IMR-90 (cell line): ENCODE measurements at regions not wholly inside any gene's neighbourhood (a gene's known extent, or its start where the extent isn't known, plus 50 kb on each side); places are given as distances from the start of the nearest gene placed in this dataset.

ENCODE experiments used
- ATAC-seq: fragments of 200-7000 bp; cut with Tn5 transposase; 2 replicates; pipeline ENCODE4 v1.9.1; 2020; ENCODE audit warnings: low read depth, mild to moderate bottlenecking, moderate library complexity
- BruUV-seq: library from RNA; stranded (reverse); fragments of 400-500 nt; replicated peaks from 2 replicates; lab custom pipeline; 2021; lab: Mats Ljungman, UMichigan
- CTCF ChIA-PET: fragments of 300-600 bp; formaldehyde crosslinking; extraction: SDS; loops from one replicate; lab custom pipeline; 2021; ENCODE audit warnings: antibody characterized with exemption; lab: Yijun Ruan, JAX
- POLR2A ChIA-PET: fragments of 300-600 bp; sonication (Branson Sonifier 250); formaldehyde crosslinking; loops from one replicate; lab custom pipeline; 2022; ENCODE audit warnings: antibody characterized with exemption; ENCODE audit not compliant: unreplicated experiment; lab: Charles Lee
- DNase-seq: peaks from one replicate; pipeline ENCODE4 v3.0.0; 2013
- H2AFZ ChIP-seq: replicated peaks from 2 replicates; pipeline ENCODE3; 2013; ENCODE audit warnings: low read length, mild to moderate bottlenecking; ENCODE audit not compliant: poor library complexity
- H2AK5ac ChIP-seq: 2 replicates; pipeline ENCODE4 v1.6.1; 2013; ENCODE audit warnings: low read depth, low read length, inconsistent platforms
- H2AK9ac ChIP-seq: replicated peaks from 2 replicates; pipeline ENCODE3; 2013; ENCODE audit warnings: mild to moderate bottlenecking, low read depth, low read length, moderate library complexity; ENCODE audit not compliant: poor library complexity
- H2BK120ac ChIP-seq: 2 replicates; pipeline ENCODE4 v1.6.1; 2013; ENCODE audit warnings: low read depth, low read length, inconsistent platforms
- H2BK15ac ChIP-seq: 3 replicates; pipeline ENCODE4 v1.6.1; 2013; ENCODE audit warnings: low read depth, low read length, inconsistent platforms
- H2BK20ac ChIP-seq: 2 replicates; pipeline ENCODE4 v1.6.1; 2013; ENCODE audit warnings: low read depth, mild to moderate bottlenecking, inconsistent platforms, low read length, moderate library complexity
- H2BK5ac ChIP-seq: 2 replicates; pipeline ENCODE4 v1.6.1; 2013; ENCODE audit warnings: mild to moderate bottlenecking, low read depth, low read length, inconsistent platforms; ENCODE audit not compliant: poor library complexity, severe bottlenecking
- H3K14ac ChIP-seq: replicated peaks from 2 replicates; pipeline ENCODE4 v1.6.1; 2013; ENCODE audit warnings: low read depth, low read length, inconsistent platforms
- H3K18ac ChIP-seq: 2 replicates; pipeline ENCODE4 v1.6.1; 2013; ENCODE audit warnings: low read depth, low read length, control low read depth
- H3K23ac ChIP-seq: 2 replicates; pipeline ENCODE4 v1.6.1; 2013; ENCODE audit warnings: low read depth, low read length, inconsistent platforms
- H3K27ac ChIP-seq: 2 replicates; pipeline ENCODE4 v1.5.1; 2013; ENCODE audit warnings: mild to moderate bottlenecking, control low read depth, low read length; ENCODE audit not compliant: insufficient read depth
- H3K27me3 ChIP-seq: 2 replicates; pipeline ENCODE4 v1.6.1; 2013; ENCODE audit warnings: low read length; ENCODE audit not compliant: control insufficient read depth, insufficient read depth
- H3K36me3 ChIP-seq: 2 replicates; pipeline ENCODE4 v1.6.1; 2013; ENCODE audit warnings: low read length, mixed read lengths; ENCODE audit not compliant: control insufficient read depth, insufficient read depth
- H3K4ac ChIP-seq: 2 replicates; pipeline ENCODE4 v1.6.1; 2013; ENCODE audit warnings: low read depth, low read length, inconsistent platforms
- H3K4me1 ChIP-seq: 2 replicates; pipeline ENCODE4 v1.6.1; 2013; ENCODE audit warnings: low read length, mixed read lengths; ENCODE audit not compliant: control insufficient read depth, insufficient read depth
- H3K4me2 ChIP-seq: 2 replicates; pipeline ENCODE4 v1.6.1; 2013; ENCODE audit warnings: low read depth, mild to moderate bottlenecking, control low read depth, low read length, moderate library complexity
- H3K4me3 ChIP-seq: 2 replicates; pipeline ENCODE4 v1.5.1; 2013; ENCODE audit warnings: low read depth, mild to moderate bottlenecking, control low read depth, low read length, moderate library complexity; ENCODE audit not compliant: insufficient read depth
- H3K56ac ChIP-seq: 2 replicates; pipeline ENCODE4 v1.6.1; 2013; ENCODE audit warnings: low read length, inconsistent platforms; ENCODE audit not compliant: insufficient read depth; ENCODE audit errors: extremely low read depth
- H3K79me1 ChIP-seq, 2 experiments: 2 replicates each; pipeline ENCODE4 v1.6.1; 2013; ENCODE audit warnings: low read length in 2 of 2, inconsistent platforms in 1 of 2, low read depth in 1 of 2
- H3K9ac ChIP-seq: 2 replicates; pipeline ENCODE4 v1.6.1; 2013; ENCODE audit warnings: low read depth, low read length, control low read depth
- H3K9me1 ChIP-seq: 2 replicates; pipeline ENCODE4 v1.6.1; 2013; ENCODE audit warnings: low read length, inconsistent platforms; ENCODE audit not compliant: insufficient read depth
- H3K9me3 ChIP-seq: 2 replicates; pipeline ENCODE4 v1.6.1; 2013; ENCODE audit warnings: low read length; ENCODE audit not compliant: control insufficient read depth, insufficient read depth
- H4K20me1 ChIP-seq: 2 replicates; pipeline ENCODE4 v1.6.1; 2013; ENCODE audit warnings: low read length, inconsistent platforms; ENCODE audit not compliant: insufficient read depth
- H4K5ac ChIP-seq: 2 replicates; pipeline ENCODE4 v1.6.1; 2013; ENCODE audit warnings: mild to moderate bottlenecking, low read depth, low read length, control low read depth
- H4K8ac ChIP-seq, 2 experiments: 2 replicates each; pipeline ENCODE4 v1.6.1; 2013; ENCODE audit warnings: low read depth in 2 of 2, low read length in 2 of 2, control low read depth in 1 of 2, inconsistent platforms in 1 of 2
- H4K91ac ChIP-seq: 2 replicates; pipeline ENCODE4 v1.6.1; 2013; ENCODE audit warnings: low read depth, low read length, inconsistent platforms; ENCODE audit not compliant: insufficient read depth
- BHLHE40 ChIP-seq: fragments of 150-350 bp; IDR thresholded peaks from 2 replicates; pipeline ENCODE4 v1.6.1; 2016; ENCODE audit warnings: mild to moderate bottlenecking, low read depth, low read length
- CEBPB ChIP-seq: IDR thresholded peaks from 2 replicates; pipeline ENCODE4 v1.6.1; 2012; ENCODE audit warnings: low read depth, low read length, improper control_type of control experiment
- CHD1 ChIP-seq: IDR thresholded peaks from 2 replicates; pipeline ENCODE4 v1.6.1; 2012; ENCODE audit warnings: low read depth, low read length, improper control_type of control experiment
- CTCF ChIP-seq: conservative IDR thresholded peaks from 2 replicates; pipeline ENCODE4 v1.5.1; 2012; ENCODE audit warnings: mild to moderate bottlenecking, low read depth, low read length, improper control_type of control experiment
- ELK1 ChIP-seq: fragments of 150-350 bp; IDR thresholded peaks from 2 replicates; pipeline ENCODE4 v1.6.1; 2016; ENCODE audit warnings: low read depth, mild to moderate bottlenecking, low read length, moderate library complexity, borderline replicate concordance
- FOS ChIP-seq: fragments of 150-350 bp; IDR thresholded peaks from 2 replicates; pipeline ENCODE4 v1.6.1; 2016; ENCODE audit warnings: low read depth, low read length
- MAFK ChIP-seq: IDR thresholded peaks from 2 replicates; pipeline ENCODE4 v1.6.1; 2012; ENCODE audit warnings: low read depth, low read length, improper control_type of control experiment
- MAZ ChIP-seq: IDR thresholded peaks from 2 replicates; pipeline ENCODE4 v1.6.1; 2012; ENCODE audit warnings: low read depth, mild to moderate bottlenecking, low read length, improper control_type of control experiment, moderate library complexity, borderline replicate concordance
- MXI1 ChIP-seq: IDR thresholded peaks from 2 replicates; pipeline ENCODE4 v1.6.1; 2012; ENCODE audit warnings: low read depth, mild to moderate bottlenecking, low read length, moderate library complexity, borderline replicate concordance
- NFE2L2 ChIP-seq: fragments of 150-350 bp; IDR thresholded peaks from 2 replicates; pipeline ENCODE4 v1.6.1; 2016; ENCODE audit warnings: low read depth, mild to moderate bottlenecking, low read length
- POLR2A ChIP-seq: IDR thresholded peaks from 2 replicates; pipeline ENCODE4 v1.6.1; 2012; ENCODE audit warnings: mild to moderate bottlenecking, low read depth, low read length
- RAD21 ChIP-seq: IDR thresholded peaks from 2 replicates; pipeline ENCODE4 v1.6.1; 2012; ENCODE audit warnings: low read length, improper control_type of control experiment
- RCOR1 ChIP-seq: IDR thresholded peaks from 2 replicates; pipeline ENCODE4 v1.6.1; 2012; ENCODE audit warnings: mild to moderate bottlenecking, low read length, improper control_type of control experiment; ENCODE audit not compliant: insufficient replicate concordance
- RFX5 ChIP-seq: IDR thresholded peaks from 2 replicates; pipeline ENCODE4 v1.8.0; 2012; ENCODE audit warnings: low read depth, mild to moderate bottlenecking, low read length, moderate library complexity
- SMC3 ChIP-seq: fragments of 150-350 bp; IDR thresholded peaks from 2 replicates; pipeline ENCODE4 v1.6.1; 2016; ENCODE audit warnings: low read depth, mild to moderate bottlenecking, antibody characterized with exemption, low read length, moderate library complexity
- WGBS, 2 experiments: methylation state at CpG; one replicate each; pipeline versions ENCODE4 v1.1.5 to v1.1.7; 2013; ENCODE audit warnings: missing lambda C conversion rate in 2 of 2; ENCODE audit not compliant: insufficient read length in 1 of 2; ENCODE audit errors: extremely low coverage in 2 of 2; 5-methylcytosine and 5-hydroxymethylcytosine counted together
- dilution Hi-C: fragments of 300-500 bp; cut with HindIII; formaldehyde crosslinking; loops from one replicate; pipeline ENCODE4 v1.14.3; 2018; ENCODE audit warnings: low sequenced_read_pairs; ENCODE audit not compliant: unreplicated experiment
- in situ Hi-C: fragments of 300-500 bp; cut with MboI; formaldehyde crosslinking; loops from 3 replicates; pipeline ENCODE4 v1.14.3; 2019; ENCODE audit warnings: low sequenced_read_pairs, inconsistent platforms, mixed read lengths
- intact Hi-C: fragments of 100-400 bp; cut with micrococcal nuclease; formaldehyde crosslinking; loops from 2 replicates; pipeline ENCODE4 v1.10.0; 2022
- TF ChIP-seq, protein P1 (sequence below): fragments of 150-350 bp; IDR thresholded peaks from 2 replicates; pipeline ENCODE4 v1.6.1; 2017; ENCODE audit warnings: mild to moderate bottlenecking, antibody characterized with exemption, low read length, low read depth

DNA sequence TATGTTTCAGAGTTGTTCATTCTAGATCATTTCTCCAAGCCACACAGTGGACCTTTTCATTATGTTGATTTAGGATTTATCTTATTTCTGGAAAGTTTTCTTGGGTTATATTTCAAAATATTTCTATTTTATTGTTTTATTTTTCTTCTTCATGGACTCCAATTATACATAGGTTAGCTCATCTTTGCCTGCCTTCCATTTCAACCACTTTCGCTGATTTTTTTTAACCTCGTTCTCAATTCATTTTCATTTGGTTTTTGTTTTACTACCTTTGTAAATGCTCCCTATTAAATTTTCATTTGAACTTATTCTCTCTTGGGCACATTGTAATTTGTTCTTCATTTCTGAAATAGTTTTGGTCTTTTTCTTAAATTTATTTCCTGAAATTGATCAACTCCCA is 169.0 kb upstream of the PITX1 start:
- H3K14ac ChIP-seq, result no peak overlapping the region
- H4K91ac ChIP-seq, result no peak overlapping the region
- in situ Hi-C loops (no loop called here), dilution Hi-C loops (no loop called here), intact Hi-C loops (loop anchor here (10.0 kb wide), 1 partner anchor 232 kb away; no protein-coding TSS in a partner anchor)
- no peak overlapping the region for H3K56ac ChIP-seq
- H2AFZ ChIP-seq, result no peak overlapping the region
- H2AK9ac ChIP-seq, result no peak overlapping the region
- no TSS peak for BruUV-seq
- H3K9me1 ChIP-seq, result peaks cover 12% of the 10 kb centered on the region
- H4K5ac ChIP-seq, result no peak overlapping the region
- no peak overlapping the region for H3K4ac ChIP-seq
- H3K27me3 ChIP-seq, result no peaks in the 10 kb centered on the region
- H3K4me3 ChIP-seq, result no peak overlapping the region
- ATAC-seq (no peak), DNase-seq (no peak)
- 0 out of 4 replicates have a peak, but pooled peaks cover 0 to 1% of the 10 kb centered on the region in 2 experiments for H3K79me1 ChIP-seq
- no peaks in the 10 kb centered on the region for H4K20me1 ChIP-seq
- no CpG with 5 or more reads among the region's 2 CpGs for WGBS, 2 experiments
- H4K8ac ChIP-seq, result no peak overlapping the region
- H3K27ac ChIP-seq, result no peak overlapping the region
- TF ChIP-seq MAFK (no peak), RAD21 (no peak), ELK1 (no peak), CEBPB (no peak), FOS (no peak), RFX5 (no peak), POLR2A (no peak), CTCF (no peak), RCOR1 (no peak), NFE2L2 (no peak), MXI1 (no peak), MAZ (no peak), SMC3 (no peak), CHD1 (no peak), BHLHE40 (no peak)
- TF ChIP-seq, protein P1, sequence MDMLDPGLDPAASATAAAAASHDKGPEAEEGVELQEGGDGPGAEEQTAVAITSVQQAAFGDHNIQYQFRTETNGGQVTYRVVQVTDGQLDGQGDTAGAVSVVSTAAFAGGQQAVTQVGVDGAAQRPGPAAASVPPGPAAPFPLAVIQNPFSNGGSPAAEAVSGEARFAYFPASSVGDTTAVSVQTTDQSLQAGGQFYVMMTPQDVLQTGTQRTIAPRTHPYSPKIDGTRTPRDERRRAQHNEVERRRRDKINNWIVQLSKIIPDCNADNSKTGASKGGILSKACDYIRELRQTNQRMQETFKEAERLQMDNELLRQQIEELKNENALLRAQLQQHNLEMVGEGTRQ, result no peak
- H2AK5ac ChIP-seq, result no peak overlapping the region
- no peak overlapping the region for H3K9ac ChIP-seq
- H2BK120ac ChIP-seq, result no peak overlapping the region
- CTCF ChIA-PET, result no interaction called here
- H2BK5ac ChIP-seq, result no peak overlapping the region
- no peak overlapping the region for H2BK20ac ChIP-seq
- peaks cover 5% of the 10 kb centered on the region; the same call in 1 of the 2 replicates for H3K9me3 ChIP-seq
- H3K4me1 ChIP-seq, result peaks cover 7% of the 10 kb centered on the region
- no peak overlapping the region for H3K23ac ChIP-seq
- H3K36me3 ChIP-seq, result no peaks in the 10 kb centered on the region
- POLR2A ChIA-PET, result interaction anchor here (0.6 kb wide), 1 partner anchor 8 kb away, joined by 3 read pairs; no protein-coding TSS in a partner anchor
- no peak overlapping the region for H3K18ac ChIP-seq
- H3K4me2 ChIP-seq, result no peak overlapping the region
- no peak overlapping the region for H2BK15ac ChIP-seq
